Caki2 (cell line): ENCODE measurements at regions not wholly inside any gene's neighbourhood (a gene's known extent, or its start where the extent isn't known, plus 50 kb on each side); places are given as distances from the start of the nearest gene placed in this dataset.
"Not testable (repeated sequence)": the region's sequence is repeated elsewhere in the genome, so short reads cannot be mapped to it uniquely, and the experiment has no call there.

Source experiments
- DNase-seq: peaks from one replicate; pipeline ENCODE4 v3.0.0-alpha.2; 2015; ENCODE audit warnings: low read depth
- in situ Hi-C: cut with HindIII; loops from 2 replicates; pipeline ENCODE4 v1.10.0; 2016; ENCODE audit warnings: low sequenced_read_pairs, low pct_unique_long_range_greater_than_20kb, mixed read lengths

- in situ Hi-C loops: not testable (repeated sequence)
Observed at GRCh38 chr14:105697414-105697813, 171.0 kb downstream of the TMEM121 start.

GRCh38 chr14:105697955-105698354 lies 171.6 kb downstream of the TMEM121 start:
- DNase-seq, in situ Hi-C loops: not testable (repeated sequence)

More at GRCh38 chr14:105697414-105697813, 171.0 kb downstream of the TMEM121 start:
- DNase-seq: not testable (repeated sequence)

- in situ Hi-C loops, DNase-seq: not testable (repeated sequence)
Observed at GRCh38 chr14:105698940-105699556, 172.7 kb downstream of the TMEM121 start.

- DNase-seq, in situ Hi-C loops: not testable (repeated sequence)
Observed at GRCh38 chr14:105699706-105700105, 173.3 kb downstream of the TMEM121 start.

GRCh38 chr14:105700146-105700545 lies 173.8 kb downstream of the TMEM121 start:
- in situ Hi-C loops: not testable (repeated sequence)

GRCh38 chr14:105700622-105701288 lies 174.4 kb downstream of the TMEM121 start:
- DNase-seq: no peak
- in situ Hi-C loops: no loop called here

More at GRCh38 chr14:105700146-105700545, 173.8 kb downstream of the TMEM121 start:
- not testable (repeated sequence) for DNase-seq

- DNase-seq: no peak
- in situ Hi-C loops: no loop called here
Observed at GRCh38 chr14:105701456-105702274, 175.3 kb downstream of the TMEM121 start.

GRCh38 chr14:105702275-105702817 lies 176.0 kb downstream of the TMEM121 start:
- in situ Hi-C loops: no loop called here

GRCh38 chr14:105703044-105703665 lies 176.8 kb downstream of the TMEM121 start:
- DNase-seq, in situ Hi-C loops: not testable (repeated sequence)

More at GRCh38 chr14:105702275-105702817, 176.0 kb downstream of the TMEM121 start:
- no peak for DNase-seq

GRCh38 chr14:105704091-105704490 lies 177.7 kb downstream of the TMEM121 start:
- in situ Hi-C loops, DNase-seq: not testable (repeated sequence)

- DNase-seq, in situ Hi-C loops: not testable (repeated sequence)
Observed at GRCh38 chr14:105704492-105704891, 178.1 kb downstream of the TMEM121 start.

GRCh38 chr14:105705512-105705861 lies 179.1 kb downstream of the TMEM121 start:
- DNase-seq, in situ Hi-C loops: not testable (repeated sequence)

- in situ Hi-C loops, DNase-seq: not testable (repeated sequence)
Observed at GRCh38 chr14:105705862-105706700, 179.7 kb downstream of the TMEM121 start.

- in situ Hi-C loops: not testable (repeated sequence)
Observed at GRCh38 chr14:105706701-105707019, 180.3 kb downstream of the TMEM121 start.

GRCh38 chr14:105707099-105707498 lies 180.7 kb downstream of the TMEM121 start:
- in situ Hi-C loops, DNase-seq: not testable (repeated sequence)

More at GRCh38 chr14:105706701-105707019, 180.3 kb downstream of the TMEM121 start:
- DNase-seq: not testable (repeated sequence)

GRCh38 chr14:105707723-105708151 lies 181.4 kb downstream of the TMEM121 start:
- in situ Hi-C loops, DNase-seq: not testable (repeated sequence)
